IMR-90 (cell line): ENCODE measurements at regions not wholly inside any gene's neighbourhood (a gene's known extent, or its start where the extent isn't known, plus 50 kb on each side); places are given as distances from the start of the nearest gene placed in this dataset.

ENCODE experiments used
- ATAC-seq: fragments of 200-7000 bp; cut with Tn5 transposase; 2 replicates; pipeline ENCODE4 v1.9.1; 2020; ENCODE audit warnings: low read depth, mild to moderate bottlenecking, moderate library complexity
- BruUV-seq: library from RNA; stranded (reverse); fragments of 400-500 nt; replicated peaks from 2 replicates; lab custom pipeline; 2021; lab: Mats Ljungman, UMichigan
- CTCF ChIA-PET: fragments of 300-600 bp; formaldehyde crosslinking; extraction: SDS; loops from one replicate; lab custom pipeline; 2021; ENCODE audit warnings: antibody characterized with exemption; lab: Yijun Ruan, JAX
- POLR2A ChIA-PET: fragments of 300-600 bp; sonication (Branson Sonifier 250); formaldehyde crosslinking; loops from one replicate; lab custom pipeline; 2022; ENCODE audit warnings: antibody characterized with exemption; ENCODE audit not compliant: unreplicated experiment; lab: Charles Lee
- DNase-seq: peaks from one replicate; pipeline ENCODE4 v3.0.0; 2013
- H2AFZ ChIP-seq: replicated peaks from 2 replicates; pipeline ENCODE3; 2013; ENCODE audit warnings: low read length, mild to moderate bottlenecking; ENCODE audit not compliant: poor library complexity
- H2AK5ac ChIP-seq: 2 replicates; pipeline ENCODE4 v1.6.1; 2013; ENCODE audit warnings: low read depth, low read length, inconsistent platforms
- H2AK9ac ChIP-seq: replicated peaks from 2 replicates; pipeline ENCODE3; 2013; ENCODE audit warnings: mild to moderate bottlenecking, low read depth, low read length, moderate library complexity; ENCODE audit not compliant: poor library complexity
- H2BK120ac ChIP-seq: 2 replicates; pipeline ENCODE4 v1.6.1; 2013; ENCODE audit warnings: low read depth, low read length, inconsistent platforms
- H2BK15ac ChIP-seq: 3 replicates; pipeline ENCODE4 v1.6.1; 2013; ENCODE audit warnings: low read depth, low read length, inconsistent platforms
- H2BK20ac ChIP-seq: 2 replicates; pipeline ENCODE4 v1.6.1; 2013; ENCODE audit warnings: low read depth, mild to moderate bottlenecking, inconsistent platforms, low read length, moderate library complexity
- H2BK5ac ChIP-seq: 2 replicates; pipeline ENCODE4 v1.6.1; 2013; ENCODE audit warnings: mild to moderate bottlenecking, low read depth, low read length, inconsistent platforms; ENCODE audit not compliant: poor library complexity, severe bottlenecking
- H3K14ac ChIP-seq: replicated peaks from 2 replicates; pipeline ENCODE4 v1.6.1; 2013; ENCODE audit warnings: low read depth, low read length, inconsistent platforms
- H3K18ac ChIP-seq: 2 replicates; pipeline ENCODE4 v1.6.1; 2013; ENCODE audit warnings: low read depth, low read length, control low read depth
- H3K23ac ChIP-seq: 2 replicates; pipeline ENCODE4 v1.6.1; 2013; ENCODE audit warnings: low read depth, low read length, inconsistent platforms
- H3K27ac ChIP-seq: 2 replicates; pipeline ENCODE4 v1.5.1; 2013; ENCODE audit warnings: mild to moderate bottlenecking, control low read depth, low read length; ENCODE audit not compliant: insufficient read depth
- H3K27me3 ChIP-seq: 2 replicates; pipeline ENCODE4 v1.6.1; 2013; ENCODE audit warnings: low read length; ENCODE audit not compliant: control insufficient read depth, insufficient read depth
- H3K36me3 ChIP-seq: 2 replicates; pipeline ENCODE4 v1.6.1; 2013; ENCODE audit warnings: low read length, mixed read lengths; ENCODE audit not compliant: control insufficient read depth, insufficient read depth
- H3K4ac ChIP-seq: 2 replicates; pipeline ENCODE4 v1.6.1; 2013; ENCODE audit warnings: low read depth, low read length, inconsistent platforms
- H3K4me1 ChIP-seq: 2 replicates; pipeline ENCODE4 v1.6.1; 2013; ENCODE audit warnings: low read length, mixed read lengths; ENCODE audit not compliant: control insufficient read depth, insufficient read depth
- H3K4me2 ChIP-seq: 2 replicates; pipeline ENCODE4 v1.6.1; 2013; ENCODE audit warnings: low read depth, mild to moderate bottlenecking, control low read depth, low read length, moderate library complexity
- H3K4me3 ChIP-seq: 2 replicates; pipeline ENCODE4 v1.5.1; 2013; ENCODE audit warnings: low read depth, mild to moderate bottlenecking, control low read depth, low read length, moderate library complexity; ENCODE audit not compliant: insufficient read depth
- H3K56ac ChIP-seq: 2 replicates; pipeline ENCODE4 v1.6.1; 2013; ENCODE audit warnings: low read length, inconsistent platforms; ENCODE audit not compliant: insufficient read depth; ENCODE audit errors: extremely low read depth
- H3K79me1 ChIP-seq, 2 experiments: 2 replicates each; pipeline ENCODE4 v1.6.1; 2013; ENCODE audit warnings: low read length in 2 of 2, inconsistent platforms in 1 of 2, low read depth in 1 of 2
- H3K9ac ChIP-seq: 2 replicates; pipeline ENCODE4 v1.6.1; 2013; ENCODE audit warnings: low read depth, low read length, control low read depth
- H3K9me1 ChIP-seq: 2 replicates; pipeline ENCODE4 v1.6.1; 2013; ENCODE audit warnings: low read length, inconsistent platforms; ENCODE audit not compliant: insufficient read depth
- H3K9me3 ChIP-seq: 2 replicates; pipeline ENCODE4 v1.6.1; 2013; ENCODE audit warnings: low read length; ENCODE audit not compliant: control insufficient read depth, insufficient read depth
- H4K20me1 ChIP-seq: 2 replicates; pipeline ENCODE4 v1.6.1; 2013; ENCODE audit warnings: low read length, inconsistent platforms; ENCODE audit not compliant: insufficient read depth
- H4K5ac ChIP-seq: 2 replicates; pipeline ENCODE4 v1.6.1; 2013; ENCODE audit warnings: mild to moderate bottlenecking, low read depth, low read length, control low read depth
- H4K8ac ChIP-seq, 2 experiments: 2 replicates each; pipeline ENCODE4 v1.6.1; 2013; ENCODE audit warnings: low read depth in 2 of 2, low read length in 2 of 2, control low read depth in 1 of 2, inconsistent platforms in 1 of 2
- H4K91ac ChIP-seq: 2 replicates; pipeline ENCODE4 v1.6.1; 2013; ENCODE audit warnings: low read depth, low read length, inconsistent platforms; ENCODE audit not compliant: insufficient read depth
- CHD1 ChIP-seq: IDR thresholded peaks from 2 replicates; pipeline ENCODE4 v1.6.1; 2012; ENCODE audit warnings: low read depth, low read length, improper control_type of control experiment
- RAD21 ChIP-seq: IDR thresholded peaks from 2 replicates; pipeline ENCODE4 v1.6.1; 2012; ENCODE audit warnings: low read length, improper control_type of control experiment
- RFX5 ChIP-seq: IDR thresholded peaks from 2 replicates; pipeline ENCODE4 v1.8.0; 2012; ENCODE audit warnings: low read depth, mild to moderate bottlenecking, low read length, moderate library complexity
- WGBS, 2 experiments: methylation state at CpG; one replicate each; pipeline versions ENCODE4 v1.1.5 to v1.1.7; 2013; ENCODE audit warnings: missing lambda C conversion rate in 2 of 2; ENCODE audit not compliant: insufficient read length in 1 of 2; ENCODE audit errors: extremely low coverage in 2 of 2; 5-methylcytosine and 5-hydroxymethylcytosine counted together
- dilution Hi-C: fragments of 300-500 bp; cut with HindIII; formaldehyde crosslinking; loops from one replicate; pipeline ENCODE4 v1.14.3; 2018; ENCODE audit warnings: low sequenced_read_pairs; ENCODE audit not compliant: unreplicated experiment
- in situ Hi-C: fragments of 300-500 bp; cut with MboI; formaldehyde crosslinking; loops from 3 replicates; pipeline ENCODE4 v1.14.3; 2019; ENCODE audit warnings: low sequenced_read_pairs, inconsistent platforms, mixed read lengths
- intact Hi-C: fragments of 100-400 bp; cut with micrococcal nuclease; formaldehyde crosslinking; loops from 2 replicates; pipeline ENCODE4 v1.10.0; 2022
- TF ChIP-seq, protein P1 (sequence below): conservative IDR thresholded peaks from 2 replicates; pipeline ENCODE4 v1.5.1; 2012; ENCODE audit warnings: mild to moderate bottlenecking, low read depth, low read length, improper control_type of control experiment

DNA sequence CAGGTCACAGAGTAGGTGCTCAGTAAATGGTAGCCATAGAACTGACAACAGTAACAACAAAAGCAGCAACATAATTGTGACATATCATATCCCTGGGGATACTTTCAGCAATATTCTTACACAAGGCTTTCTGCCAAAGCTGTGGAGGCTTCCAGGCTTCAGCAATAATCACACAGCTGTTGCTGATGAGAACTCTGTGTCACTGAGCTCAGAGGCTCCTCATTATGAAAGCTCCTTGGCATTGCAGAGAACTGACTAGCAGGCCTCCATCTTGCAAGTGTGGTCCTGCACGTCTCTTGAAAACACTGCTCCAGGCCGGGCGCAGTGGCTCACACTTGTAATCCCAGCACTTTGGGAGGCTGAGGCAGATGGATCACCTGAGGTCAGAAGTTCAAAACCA is 97.3 kb upstream of the BTG1 start:
- no peak overlapping the region for H3K27ac ChIP-seq
- no peak overlapping the region for H3K56ac ChIP-seq
- H4K5ac ChIP-seq = no peak overlapping the region
- H4K91ac ChIP-seq = no peak overlapping the region
- H2BK120ac ChIP-seq = no peak overlapping the region
- H3K4me2 ChIP-seq = no peak overlapping the region
- H3K4ac ChIP-seq = no peak overlapping the region
- DNase-seq = peak; percentile 59
- no peak overlapping the region for H2AK9ac ChIP-seq
- H3K23ac ChIP-seq = no peak overlapping the region
- no TSS peak for BruUV-seq
- intact Hi-C loops (no loop called here), dilution Hi-C loops (no loop called here), in situ Hi-C loops (no loop called here)
- H3K9me3 ChIP-seq = no peaks in the 10 kb centered on the region
- 40% methylated on average over 1 of the region's 3 CpGs; no CpG with 5 or more reads in 1 of the 2 experiments for WGBS, 2 experiments
- H2BK5ac ChIP-seq = no peak overlapping the region
- no peaks in the 10 kb centered on the region for H3K36me3 ChIP-seq
- POLR2A ChIA-PET = interaction anchor here (0.5 kb wide), 1 partner anchor 108 kb away, joined by 4 read pairs; no protein-coding TSS in a partner anchor
- ATAC-seq = peak; percentile 76
- no peak overlapping the region for H3K9ac ChIP-seq
- H3K79me1 ChIP-seq = no peaks in the 10 kb centered on the region
- no peak overlapping the region for H3K4me3 ChIP-seq
- no peak overlapping the region for H4K8ac ChIP-seq
- H2AK5ac ChIP-seq = no peak overlapping the region
- no peaks in the 10 kb centered on the region for H4K20me1 ChIP-seq
- H2BK20ac ChIP-seq = no peak overlapping the region
- H3K9me1 ChIP-seq = 0 out of 2 replicates have a peak, but pooled peaks cover 2% of the 10 kb centered on the region
- CTCF ChIA-PET = interaction anchor here (0.9 kb wide), 1 partner anchor 11 kb away, joined by 3 read pairs; no protein-coding TSS in a partner anchor
- no peak for TF ChIP-seq RFX5
- TF ChIP-seq, protein P1, sequence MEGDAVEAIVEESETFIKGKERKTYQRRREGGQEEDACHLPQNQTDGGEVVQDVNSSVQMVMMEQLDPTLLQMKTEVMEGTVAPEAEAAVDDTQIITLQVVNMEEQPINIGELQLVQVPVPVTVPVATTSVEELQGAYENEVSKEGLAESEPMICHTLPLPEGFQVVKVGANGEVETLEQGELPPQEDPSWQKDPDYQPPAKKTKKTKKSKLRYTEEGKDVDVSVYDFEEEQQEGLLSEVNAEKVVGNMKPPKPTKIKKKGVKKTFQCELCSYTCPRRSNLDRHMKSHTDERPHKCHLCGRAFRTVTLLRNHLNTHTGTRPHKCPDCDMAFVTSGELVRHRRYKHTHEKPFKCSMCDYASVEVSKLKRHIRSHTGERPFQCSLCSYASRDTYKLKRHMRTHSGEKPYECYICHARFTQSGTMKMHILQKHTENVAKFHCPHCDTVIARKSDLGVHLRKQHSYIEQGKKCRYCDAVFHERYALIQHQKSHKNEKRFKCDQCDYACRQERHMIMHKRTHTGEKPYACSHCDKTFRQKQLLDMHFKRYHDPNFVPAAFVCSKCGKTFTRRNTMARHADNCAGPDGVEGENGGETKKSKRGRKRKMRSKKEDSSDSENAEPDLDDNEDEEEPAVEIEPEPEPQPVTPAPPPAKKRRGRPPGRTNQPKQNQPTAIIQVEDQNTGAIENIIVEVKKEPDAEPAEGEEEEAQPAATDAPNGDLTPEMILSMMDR = no peak
- TF ChIP-seq CHD1 = no peak
- no peak for TF ChIP-seq RAD21
- no peak overlapping the region for H2AFZ ChIP-seq
- no peaks in the 10 kb centered on the region; the same call in 1 of the 2 replicates for H3K27me3 ChIP-seq
- no peak overlapping the region for H2BK15ac ChIP-seq
- no peak overlapping the region for H3K18ac ChIP-seq
- H3K4me1 ChIP-seq = no peaks in the 10 kb centered on the region
- no peak overlapping the region for H3K14ac ChIP-seq
